Right cardiac atrium (tissue), 5 donors: ENCODE measurements at regions not wholly inside any gene's neighbourhood (a gene's known extent, or its start where the extent isn't known, plus 50 kb on each side); places are given as distances from the start of the nearest gene placed in this dataset.
"Not testable (repeated sequence)": the region's sequence is repeated elsewhere in the genome, so short reads cannot be mapped to it uniquely, and the experiment has no call there.

ENCODE experiments used
- ATAC-seq, 2 donors: fragments of 200-7000 bp; cut with Tn5 transposase; one replicate each; pipeline versions ENCODE4 v1.8.0 to v1.9.1; 2020; ENCODE audit warnings: moderate library complexity in 2 of 2, mild to moderate bottlenecking in 1 of 2
- DNase-seq, 3 donors: peaks; one replicate each; pipeline ENCODE4 v3.0.0-alpha.2; 2020
- H3K27ac ChIP-seq: one replicate; pipeline ENCODE4 v1.5.1; 2013; ENCODE audit warnings: mild to moderate bottlenecking, low read length, control low read depth, moderate library complexity
- H3K27me3 ChIP-seq: one replicate; pipeline ENCODE4 v1.6.1; 2013; ENCODE audit not compliant: control insufficient read depth, insufficient read depth
- H3K4me1 ChIP-seq: one replicate; pipeline ENCODE4 v1.6.1; 2013; ENCODE audit warnings: low read length; ENCODE audit not compliant: control insufficient read depth, insufficient read depth
- H3K4me3 ChIP-seq: one replicate; pipeline ENCODE4 v1.5.1; 2013; ENCODE audit warnings: low read length, control low read depth
- H3K9me3 ChIP-seq: one replicate; pipeline ENCODE4 v1.6.1; 2013; ENCODE audit warnings: low read length; ENCODE audit not compliant: control insufficient read depth
- WGBS: extraction: QIAGEN DNeasy Blood & Tissue Kit; methylation state at CpG from one replicate; pipeline ENCODE4 v1.1.7; 2013; 5-methylcytosine and 5-hydroxymethylcytosine counted together
- intact Hi-C, 4 donors: fragments of 100-400 bp; cut with DNase I; formaldehyde crosslinking; loops; one replicate each; pipeline versions ENCODE4 v1.11.0 to v1.14.0; 2022 to 2023
- donor health status: healthy with polysubstance abuse.
- donor health status: DM: no; HTN: yes; CAD: no.
- donor health status: DM: no; HTN: no; CAD: no.
- donor health status: DM: no; HTN: yes; CAD: no; lungs with severe emphysema.
- donor health status: DM: yes; HTN: yes; CAD: no.

GRCh38 chr3:198137038-198137835 lies 177.2 kb downstream of the LMLN start:
- DNase-seq, H3K4me3 ChIP-seq, ATAC-seq, H3K9me3 ChIP-seq, H3K4me1 ChIP-seq, H3K27me3 ChIP-seq, H3K27ac ChIP-seq, intact Hi-C loops: not testable (repeated sequence)
- 57% methylated on average over 9 of the region's 12 CpGs for WGBS

- intact Hi-C loops, H3K4me3 ChIP-seq, H3K27ac ChIP-seq, H3K9me3 ChIP-seq, DNase-seq, H3K4me1 ChIP-seq, H3K27me3 ChIP-seq: not testable (repeated sequence)
- 91% methylated on average over 9 of the region's 10 CpGs for WGBS
- ATAC-seq, result peak in 1 of 2 donors; percentile 25
Measured at GRCh38 chr3:198138205-198138604, 178.2 kb downstream of the LMLN start.

GRCh38 chr3:198139037-198139436 lies 179.0 kb downstream of the LMLN start:
- H3K27ac ChIP-seq, ATAC-seq, H3K27me3 ChIP-seq, intact Hi-C loops, H3K4me1 ChIP-seq, H3K9me3 ChIP-seq, DNase-seq, H3K4me3 ChIP-seq: not testable (repeated sequence)
- 17% methylated on average over 4 of the region's 4 CpGs for WGBS

GRCh38 chr3:198139513-198140167 lies 179.6 kb downstream of the LMLN start:
- H3K9me3 ChIP-seq, H3K27me3 ChIP-seq, H3K4me1 ChIP-seq, intact Hi-C loops, H3K27ac ChIP-seq, H3K4me3 ChIP-seq: not testable (repeated sequence)
- peak in 1 of 2 donors; percentile 36 for ATAC-seq
- DNase-seq, result peak in 1 of 3 donors; percentile 11
- WGBS, result 59% methylated on average over 8 of the region's 8 CpGs

- DNase-seq, result peak in 1 of 3 donors; percentile 32
- ATAC-seq, intact Hi-C loops, H3K4me1 ChIP-seq, H3K27me3 ChIP-seq, H3K27ac ChIP-seq, H3K4me3 ChIP-seq, H3K9me3 ChIP-seq: not testable (repeated sequence)
- 63% methylated on average over 11 of the region's 15 CpGs for WGBS
Measured at GRCh38 chr3:198143300-198144137, 183.5 kb downstream of the LMLN start.

- peak; percentile 56 to 81 for ATAC-seq
- peak; percentile 77 to 92 (median 85) for DNase-seq
- H3K27ac ChIP-seq, intact Hi-C loops, H3K4me1 ChIP-seq, H3K27me3 ChIP-seq, H3K4me3 ChIP-seq, H3K9me3 ChIP-seq: not testable (repeated sequence)
- WGBS, result 30% methylated on average over 3 of the region's 8 CpGs
Measured at GRCh38 chr3:198145231-198145784, 185.3 kb downstream of the LMLN start.

GRCh38 chr3:198146070-198146469 lies 186.1 kb downstream of the LMLN start:
- 90% methylated on average over 4 of the region's 5 CpGs for WGBS
- H3K4me3 ChIP-seq, H3K4me1 ChIP-seq, intact Hi-C loops, ATAC-seq, H3K27me3 ChIP-seq, H3K9me3 ChIP-seq, H3K27ac ChIP-seq, DNase-seq: not testable (repeated sequence)

GRCh38 chr3:198146559-198147164 lies 186.6 kb downstream of the LMLN start:
- H3K27ac ChIP-seq, intact Hi-C loops, H3K4me1 ChIP-seq, H3K27me3 ChIP-seq, DNase-seq, H3K9me3 ChIP-seq, H3K4me3 ChIP-seq: not testable (repeated sequence)
- 76% methylated on average over 8 of the region's 9 CpGs for WGBS
- ATAC-seq, result peak; percentile 5 to 7

- ATAC-seq, H3K9me3 ChIP-seq, intact Hi-C loops, H3K27ac ChIP-seq, H3K4me1 ChIP-seq, H3K4me3 ChIP-seq, DNase-seq, H3K27me3 ChIP-seq: not testable (repeated sequence)
- 95% methylated on average over 1 of the region's 3 CpGs for WGBS
Measured at GRCh38 chr3:198147213-198147612, 187.2 kb downstream of the LMLN start.

GRCh38 chr3:198147993-198148392 lies 188.0 kb downstream of the LMLN start:
- ATAC-seq, result not testable (repeated sequence)

More at GRCh38 chr3:198147993-198148392, 188.0 kb downstream of the LMLN start:
- H3K4me3 ChIP-seq, intact Hi-C loops, DNase-seq, H3K27ac ChIP-seq, H3K4me1 ChIP-seq, H3K9me3 ChIP-seq, H3K27me3 ChIP-seq: not testable (repeated sequence)
- WGBS, result 51% methylated on average over 6 of the region's 6 CpGs
